AG09319 (cell line): ENCODE measurements at regions not wholly inside any gene's neighbourhood (a gene's known extent, or its start where the extent isn't known, plus 50 kb on each side); places are given as distances from the start of the nearest gene placed in this dataset.
"Not testable (repeated sequence)": the region's sequence is repeated elsewhere in the genome, so short reads cannot be mapped to it uniquely, and the experiment has no call there.

Experiments
- DNase-seq: peaks from one replicate; pipeline ENCODE4 v3.0.0-alpha.2; 2010; ENCODE audit warnings: low read depth; ENCODE audit errors: extremely low read depth
- TF ChIP-seq, protein P1 (sequence below): IDR thresholded peaks from 2 replicates; pipeline ENCODE4 v1.5.1; 2011; ENCODE audit warnings: low read depth, mild to moderate bottlenecking, inconsistent platforms, low read length, moderate library complexity

DNA sequence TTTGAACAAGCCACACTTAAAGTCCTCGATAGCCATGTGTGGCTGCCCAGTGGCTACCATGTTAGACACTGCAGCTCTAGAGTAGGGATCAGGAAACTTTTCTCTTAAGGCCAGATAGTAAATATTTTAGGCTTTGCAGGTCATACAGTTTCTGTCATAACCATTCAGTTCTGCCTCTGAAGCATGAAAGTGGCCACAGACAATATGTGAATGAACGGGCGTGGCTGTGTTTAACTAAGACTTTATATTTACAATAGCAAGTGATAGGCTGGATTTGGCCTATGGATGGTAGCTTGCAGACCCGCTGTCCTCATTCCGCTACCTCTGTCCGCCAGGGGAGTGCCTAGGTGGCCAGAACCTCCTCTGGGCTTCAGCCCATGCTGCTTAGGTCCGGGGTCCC, 204.6 kb downstream of the LIPI start:
- DNase-seq, result not testable (repeated sequence)

DNA sequence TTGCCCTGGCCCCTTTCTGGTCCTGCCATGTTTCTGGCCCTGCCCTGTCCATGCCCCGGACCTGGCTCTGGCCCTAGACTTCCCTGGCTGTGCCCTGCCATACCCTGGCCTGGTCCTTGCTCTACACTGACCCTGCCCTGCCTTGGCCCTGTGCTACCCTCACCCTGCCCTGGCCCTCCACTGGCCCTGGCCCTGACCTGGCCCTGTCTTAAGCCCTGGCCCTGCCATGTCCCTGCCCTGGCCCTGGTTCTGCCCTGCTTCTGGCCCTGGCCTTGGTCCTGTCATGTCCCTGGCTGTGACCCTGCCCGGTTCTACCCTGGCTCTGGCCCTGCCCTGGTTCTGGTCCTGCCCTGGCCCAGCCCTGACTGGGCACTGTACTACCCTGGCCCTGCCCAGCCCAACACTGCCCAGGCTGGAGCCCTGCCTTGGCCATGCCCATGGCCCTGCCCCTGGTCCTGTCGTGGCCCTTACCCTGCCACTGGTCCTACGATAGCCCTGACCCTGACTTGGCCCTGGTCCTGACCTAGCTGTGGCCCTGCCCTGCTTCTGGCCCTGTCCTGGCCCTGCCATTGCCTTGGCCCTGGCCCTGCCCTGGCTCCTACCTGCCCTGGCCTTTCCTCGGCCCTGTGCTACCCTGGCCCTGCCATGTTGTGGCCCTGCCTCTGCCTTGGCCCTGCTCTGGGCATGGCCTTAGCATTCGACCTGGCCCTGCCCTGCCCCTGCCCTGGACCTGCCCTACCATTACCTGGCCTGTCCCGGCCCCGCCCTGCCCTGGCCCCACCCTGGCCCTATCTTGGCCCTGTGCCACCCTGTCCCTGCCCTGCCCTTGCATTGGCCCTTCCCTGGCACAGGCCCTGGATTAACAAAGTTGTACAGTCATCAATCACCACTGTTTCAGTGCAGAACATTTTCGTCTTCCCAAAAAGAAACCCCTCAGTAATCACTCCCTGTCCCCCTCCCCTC, 223.5 kb downstream of the LIPI start:
- not testable (repeated sequence) for DNase-seq

DNA sequence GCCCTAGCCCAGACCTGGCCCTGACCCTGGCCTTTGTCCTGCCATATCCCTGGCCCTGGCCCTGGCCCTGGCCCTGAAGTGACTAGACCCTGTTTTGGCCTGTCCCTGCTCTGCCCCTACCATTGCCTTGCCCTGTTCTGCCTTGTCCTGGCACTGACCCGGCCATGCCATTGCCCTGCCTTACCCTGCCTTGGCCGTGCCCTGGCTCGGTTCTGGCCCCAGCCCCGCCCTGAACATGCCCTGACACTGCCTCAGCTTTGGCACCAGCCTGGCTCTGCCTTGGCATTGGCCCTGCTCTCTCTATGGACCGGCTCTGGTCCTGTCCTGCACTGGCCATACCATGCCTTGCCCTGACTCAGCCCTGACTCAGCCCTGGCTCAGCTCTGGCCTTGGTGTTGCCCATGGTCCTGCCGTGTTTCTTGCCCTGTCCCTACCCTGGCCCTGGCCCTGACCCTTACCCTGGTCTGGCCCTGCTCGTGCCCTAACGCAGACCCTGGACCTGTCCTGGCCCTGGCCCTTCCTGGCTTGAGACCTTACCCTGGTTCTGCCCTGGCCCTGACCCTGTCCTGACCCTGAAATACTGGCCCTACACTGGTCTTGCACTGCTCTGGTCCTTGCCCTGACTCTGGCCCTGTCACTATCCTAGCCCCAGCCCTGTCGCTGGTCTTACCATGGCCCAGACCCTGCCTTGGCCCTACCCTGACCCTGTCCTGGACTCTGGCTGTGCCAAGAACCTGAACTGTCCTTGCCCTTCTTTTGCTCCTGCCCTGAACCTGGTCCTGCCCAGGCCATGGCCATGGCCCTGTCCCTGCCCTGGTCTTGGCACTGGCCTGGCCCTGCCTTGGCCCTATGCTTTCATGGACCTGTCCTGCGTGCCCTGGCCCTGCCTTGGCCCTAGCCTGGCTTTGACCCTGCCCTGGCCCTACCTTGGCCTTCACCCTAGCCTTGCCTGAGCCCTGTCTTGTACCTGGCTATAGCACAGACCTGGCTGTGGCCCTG, 224.6 kb downstream of the LIPI start:
- not testable (repeated sequence) for DNase-seq

DNA sequence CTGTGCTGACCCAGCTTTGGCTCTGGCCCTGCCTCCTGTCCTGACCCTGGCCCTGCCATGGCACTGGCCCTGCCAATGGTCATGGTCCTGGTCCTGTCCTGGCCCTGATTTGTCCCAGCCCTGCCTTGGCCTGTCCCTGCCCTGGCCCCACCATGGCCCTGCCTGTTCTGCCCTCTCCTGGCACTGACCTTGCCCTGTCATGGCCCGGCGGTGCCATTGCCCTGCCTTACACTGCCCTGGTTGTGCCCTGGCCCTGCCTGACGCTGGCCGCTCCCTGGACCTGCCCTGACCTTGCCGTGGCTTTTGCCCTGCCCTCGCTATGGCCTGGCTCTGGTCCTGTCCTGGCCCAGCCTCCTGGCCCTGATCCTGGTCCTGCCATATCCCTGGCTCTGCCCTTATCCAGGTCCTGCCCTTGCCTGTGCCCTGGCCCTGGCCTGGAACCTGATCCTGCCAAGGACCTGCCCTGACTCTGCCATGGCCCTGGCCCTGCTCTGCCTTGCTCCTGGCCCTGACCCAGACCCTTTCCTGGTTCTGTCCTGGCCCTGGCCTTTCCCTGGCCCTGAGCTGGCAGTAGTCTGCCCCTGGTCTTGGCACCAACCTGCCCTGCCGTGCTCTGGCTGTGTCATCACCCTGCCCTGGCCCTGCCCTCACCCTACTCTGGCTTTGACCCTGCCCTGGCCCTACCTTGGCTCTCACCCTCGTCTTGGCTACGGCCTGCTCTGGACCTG, 225.5 kb downstream of the LIPI start:
- not testable (repeated sequence) for DNase-seq

DNA sequence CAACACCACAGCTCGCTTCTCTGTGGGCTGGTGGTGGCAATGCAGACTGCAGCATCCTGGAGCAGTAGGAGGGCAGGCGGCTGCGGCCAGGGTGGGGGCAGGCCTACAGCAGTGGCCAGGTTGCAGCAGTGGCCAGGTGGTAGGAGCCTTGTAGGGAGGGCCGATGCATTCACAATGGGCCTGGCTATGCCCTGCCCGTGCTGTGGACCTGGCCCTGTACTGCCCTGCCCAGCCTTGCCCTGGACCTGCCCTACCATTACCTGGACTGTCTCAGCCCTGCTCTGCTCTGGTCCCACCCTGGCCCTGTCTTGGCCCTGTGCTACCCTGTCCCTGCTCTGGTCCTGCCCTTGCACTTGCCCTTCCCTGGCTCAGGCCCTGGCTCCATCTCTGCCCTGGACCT, 226.0 kb downstream of the LIPI start:
- DNase-seq, result not testable (repeated sequence)

DNA sequence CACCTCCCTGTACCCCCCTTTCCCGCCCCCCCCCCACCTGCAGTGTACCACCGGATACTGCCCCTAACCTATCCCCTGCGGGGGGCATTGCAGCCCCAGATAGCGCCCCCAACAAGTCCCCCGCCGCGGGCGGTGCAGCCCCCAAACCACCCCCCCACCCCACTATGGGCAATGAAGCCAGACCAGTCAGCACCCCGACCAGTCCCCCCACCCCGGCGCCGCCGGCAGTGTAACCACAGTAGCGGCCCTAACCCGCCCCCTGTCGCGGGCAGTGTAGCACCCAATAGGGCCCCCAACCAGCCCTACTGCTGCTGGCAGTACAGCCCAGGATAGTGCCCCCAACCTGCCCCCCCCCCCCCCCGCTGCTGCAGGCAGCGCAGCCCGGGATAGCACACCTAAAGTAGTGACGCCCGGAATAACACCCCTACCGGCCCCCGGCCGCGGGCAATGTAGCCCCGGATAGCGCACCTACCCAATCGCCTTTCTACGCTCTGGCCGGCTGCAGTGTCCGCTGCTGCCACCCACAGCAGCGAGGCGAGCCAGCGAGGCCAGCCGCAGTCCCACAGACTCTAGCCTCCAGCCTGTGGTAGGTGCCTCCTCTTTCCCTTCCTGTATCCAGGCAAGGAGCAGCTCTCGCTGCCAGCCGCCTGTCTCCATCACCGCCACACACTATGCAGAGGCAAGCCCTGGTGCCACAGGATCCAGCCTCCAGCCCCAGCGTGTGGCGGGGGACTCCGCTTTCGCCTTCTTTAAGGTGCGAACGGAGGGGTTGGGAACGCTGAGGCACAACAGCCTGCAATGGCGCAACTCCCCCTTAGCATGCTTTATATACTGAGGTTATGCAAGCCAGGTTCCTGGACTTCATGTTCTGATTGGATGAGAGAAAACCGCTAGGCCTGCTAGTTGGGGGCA, 229.3 kb downstream of the LIPI start:
- not testable (repeated sequence) for DNase-seq

DNA sequence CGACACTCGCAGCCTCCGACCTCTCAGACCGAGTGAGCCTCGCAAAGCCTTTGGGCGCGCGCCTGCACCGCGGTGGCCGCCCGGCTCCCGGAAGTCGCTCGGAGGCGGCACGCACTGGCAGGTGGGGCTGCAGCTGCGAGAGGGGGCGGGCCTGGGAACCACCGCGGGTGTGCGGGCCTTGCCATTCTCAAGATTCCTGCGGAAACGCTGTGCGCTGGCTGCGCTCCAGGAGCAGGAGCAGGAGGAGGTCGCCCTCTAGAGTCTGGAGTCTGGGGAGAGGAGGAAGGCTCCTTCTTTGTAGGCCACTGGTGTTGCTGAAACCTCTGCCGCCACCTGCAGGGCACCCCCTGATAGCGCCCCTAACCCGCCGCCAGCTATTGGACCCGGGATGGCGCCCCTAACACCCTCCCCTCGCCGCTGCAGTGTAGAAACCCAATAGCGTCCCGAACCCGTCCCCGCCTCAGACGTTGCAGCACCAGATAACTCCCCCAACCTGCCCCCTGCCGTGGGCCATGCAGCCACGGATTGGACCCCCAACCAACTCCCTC, 230.6 kb downstream of the LIPI start:
- not testable (repeated sequence) for DNase-seq

DNA sequence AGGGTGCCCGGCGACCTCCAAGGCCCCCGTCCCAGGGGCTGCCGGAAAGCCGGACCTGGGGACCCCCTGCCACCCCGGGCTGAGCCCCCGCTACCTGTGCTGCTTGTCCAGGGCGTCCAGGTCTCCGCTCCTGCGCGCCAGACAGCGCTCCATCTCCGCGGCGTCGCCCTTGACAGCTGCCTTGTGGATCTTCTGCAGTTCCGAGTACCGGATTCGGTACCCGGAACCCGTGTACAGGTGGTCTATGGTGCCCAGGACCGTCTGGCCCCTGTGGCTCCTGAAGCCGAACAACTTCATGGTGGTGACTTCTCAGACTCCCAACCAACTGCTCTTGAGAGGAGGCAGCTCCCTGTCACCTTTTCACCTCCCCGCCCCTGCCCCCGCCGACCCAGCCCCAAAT, 231.1 kb downstream of the LIPI start:
- DNase-seq, result not testable (repeated sequence)

DNA sequence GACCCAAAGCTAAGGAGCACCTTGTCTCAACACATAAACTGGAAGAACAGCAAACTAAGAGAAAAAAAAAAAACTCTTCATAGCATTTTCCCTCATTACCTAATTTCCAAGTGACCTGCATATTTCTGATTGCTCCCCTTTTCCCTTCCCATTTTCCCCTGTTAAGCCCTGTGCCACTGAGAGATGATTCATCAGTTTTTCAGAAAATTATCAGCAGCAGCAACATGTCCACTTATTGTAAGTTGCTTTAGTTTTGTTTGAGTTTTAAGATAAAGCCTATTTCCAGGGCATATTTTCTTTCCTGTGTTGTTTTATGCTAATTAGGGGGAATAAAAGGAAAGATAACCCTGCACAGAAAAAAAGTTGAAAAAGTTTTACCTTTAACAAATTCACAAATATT, 236.2 kb downstream of the LIPI start:
- DNase-seq, result not testable (repeated sequence)

DNA sequence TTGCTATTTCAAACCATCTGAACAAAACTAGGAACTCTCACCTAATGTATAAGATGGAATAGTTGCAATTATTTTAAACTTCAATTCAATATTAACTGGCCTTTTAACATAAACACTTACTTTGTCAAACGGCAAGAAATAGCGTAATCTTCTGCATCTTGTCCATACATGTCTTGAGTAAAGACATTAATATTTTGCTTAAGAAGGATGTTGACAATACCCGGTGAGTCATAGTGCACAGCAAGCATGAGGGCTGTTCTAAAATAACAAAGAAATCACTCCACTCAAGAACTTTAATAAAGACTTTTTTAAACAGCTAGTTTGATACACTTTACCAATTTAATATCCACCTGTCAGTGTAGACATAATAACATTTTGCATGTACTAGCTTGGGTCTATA, 240.9 kb downstream of the LIPI start:
- DNase-seq, result not testable (repeated sequence)

DNA sequence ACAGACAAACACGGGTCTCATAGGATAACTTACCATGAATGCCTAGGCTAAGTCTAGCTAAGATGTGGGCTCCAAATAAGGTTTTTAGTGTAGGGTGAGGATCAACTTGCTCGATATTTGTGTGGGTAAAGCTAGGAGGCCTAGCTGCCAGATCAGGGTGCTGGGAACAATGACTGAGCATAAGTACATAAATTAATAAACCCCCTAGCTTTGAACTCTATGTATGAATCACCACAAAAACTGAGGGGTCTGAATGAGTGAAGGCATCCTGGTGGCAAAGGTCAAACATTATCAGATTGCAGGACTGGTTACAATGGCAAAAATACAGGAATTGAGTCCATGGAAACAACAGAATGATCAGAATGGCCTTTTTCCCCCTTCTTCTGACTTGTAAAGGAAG, 241.8 kb downstream of the LIPI start:
- not testable (repeated sequence) for DNase-seq

DNA sequence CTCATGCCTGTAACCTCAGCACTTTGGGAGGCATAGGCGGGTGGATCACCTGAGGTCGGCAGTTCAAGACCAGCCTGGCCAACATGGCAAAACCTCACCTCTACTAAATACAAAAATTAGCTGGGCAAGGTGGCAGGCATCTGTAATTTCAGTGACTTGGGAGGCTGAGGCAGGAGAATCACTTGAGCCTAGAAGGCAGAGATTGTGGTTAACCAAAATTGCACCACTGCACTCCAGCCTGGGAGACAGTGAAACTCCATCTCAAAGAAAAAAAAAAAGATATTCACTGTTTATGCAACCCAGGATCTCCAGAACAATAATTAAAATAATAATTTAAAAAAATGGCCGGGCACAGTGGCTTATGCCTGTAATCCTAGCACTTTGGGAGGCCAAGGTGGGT, 247.5 kb downstream of the LIPI start:
- DNase-seq, result not testable (repeated sequence)

DNA sequence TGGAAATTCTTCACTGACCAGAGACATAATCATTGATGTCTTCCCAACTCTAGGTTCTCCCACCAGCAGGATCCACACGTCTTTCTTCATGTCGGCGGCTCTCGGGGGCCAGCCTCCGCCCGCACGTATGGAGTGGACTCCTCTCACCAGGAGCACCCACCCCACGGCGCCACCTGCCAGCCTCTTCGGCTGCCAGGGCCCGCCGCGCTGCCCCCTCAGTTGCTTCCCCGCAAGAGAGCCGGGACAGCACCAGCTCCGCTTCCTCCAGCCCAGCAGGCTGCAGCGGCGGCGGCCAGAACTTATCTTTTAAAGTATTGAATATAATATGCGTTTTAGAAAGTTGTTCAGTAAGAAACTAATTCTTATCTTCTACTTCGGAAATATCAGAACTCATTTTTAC, 273.5 kb downstream of the LIPI start:
- DNase-seq, result no peak
- TF ChIP-seq, protein P1, sequence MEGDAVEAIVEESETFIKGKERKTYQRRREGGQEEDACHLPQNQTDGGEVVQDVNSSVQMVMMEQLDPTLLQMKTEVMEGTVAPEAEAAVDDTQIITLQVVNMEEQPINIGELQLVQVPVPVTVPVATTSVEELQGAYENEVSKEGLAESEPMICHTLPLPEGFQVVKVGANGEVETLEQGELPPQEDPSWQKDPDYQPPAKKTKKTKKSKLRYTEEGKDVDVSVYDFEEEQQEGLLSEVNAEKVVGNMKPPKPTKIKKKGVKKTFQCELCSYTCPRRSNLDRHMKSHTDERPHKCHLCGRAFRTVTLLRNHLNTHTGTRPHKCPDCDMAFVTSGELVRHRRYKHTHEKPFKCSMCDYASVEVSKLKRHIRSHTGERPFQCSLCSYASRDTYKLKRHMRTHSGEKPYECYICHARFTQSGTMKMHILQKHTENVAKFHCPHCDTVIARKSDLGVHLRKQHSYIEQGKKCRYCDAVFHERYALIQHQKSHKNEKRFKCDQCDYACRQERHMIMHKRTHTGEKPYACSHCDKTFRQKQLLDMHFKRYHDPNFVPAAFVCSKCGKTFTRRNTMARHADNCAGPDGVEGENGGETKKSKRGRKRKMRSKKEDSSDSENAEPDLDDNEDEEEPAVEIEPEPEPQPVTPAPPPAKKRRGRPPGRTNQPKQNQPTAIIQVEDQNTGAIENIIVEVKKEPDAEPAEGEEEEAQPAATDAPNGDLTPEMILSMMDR, result no peak

DNA sequence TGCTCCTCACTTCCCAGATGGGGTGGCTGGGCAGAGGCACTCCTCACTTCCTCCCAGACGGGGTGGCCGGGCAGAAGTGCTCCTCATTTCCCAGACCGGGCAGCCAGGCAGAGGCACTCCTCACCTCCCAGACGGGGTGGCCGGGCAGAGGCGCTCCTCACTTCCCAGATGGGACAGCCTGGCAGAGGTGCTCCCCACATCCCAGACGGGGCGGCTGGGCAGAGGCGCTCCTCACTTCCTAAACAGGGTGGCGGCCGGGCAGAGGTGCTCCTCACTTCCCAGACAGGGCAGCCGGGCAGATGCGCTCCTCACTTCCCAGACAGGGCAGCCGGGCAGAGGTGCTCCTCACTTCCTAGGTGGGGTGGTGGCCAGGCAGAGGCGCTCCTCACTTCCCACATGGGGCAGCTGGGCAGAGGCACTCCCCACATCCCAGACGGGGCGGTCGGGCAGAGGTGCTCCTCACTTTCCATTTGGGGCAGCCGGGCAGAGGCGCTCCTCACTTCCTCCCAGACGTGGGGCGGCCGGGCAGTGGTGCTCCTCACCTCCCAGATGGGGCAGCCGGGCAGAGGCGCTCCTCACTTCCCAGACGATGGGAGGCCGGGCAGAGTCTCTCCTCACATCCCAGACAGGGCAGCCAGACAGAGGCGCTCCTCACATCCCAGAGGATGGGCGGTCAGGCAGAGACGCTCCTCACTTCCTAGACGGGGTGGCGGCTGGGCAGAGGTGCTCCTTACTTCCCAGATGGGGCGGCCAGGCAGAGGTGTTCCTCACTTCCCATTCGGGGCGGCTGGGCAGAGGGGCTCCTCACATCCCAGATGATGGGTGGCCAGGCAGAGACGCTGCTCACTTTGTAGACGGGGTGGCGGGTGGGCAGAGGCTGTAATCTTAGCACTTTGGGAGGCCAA, 274.5 kb downstream of the LIPI start:
- not testable (repeated sequence) for DNase-seq

DNA sequence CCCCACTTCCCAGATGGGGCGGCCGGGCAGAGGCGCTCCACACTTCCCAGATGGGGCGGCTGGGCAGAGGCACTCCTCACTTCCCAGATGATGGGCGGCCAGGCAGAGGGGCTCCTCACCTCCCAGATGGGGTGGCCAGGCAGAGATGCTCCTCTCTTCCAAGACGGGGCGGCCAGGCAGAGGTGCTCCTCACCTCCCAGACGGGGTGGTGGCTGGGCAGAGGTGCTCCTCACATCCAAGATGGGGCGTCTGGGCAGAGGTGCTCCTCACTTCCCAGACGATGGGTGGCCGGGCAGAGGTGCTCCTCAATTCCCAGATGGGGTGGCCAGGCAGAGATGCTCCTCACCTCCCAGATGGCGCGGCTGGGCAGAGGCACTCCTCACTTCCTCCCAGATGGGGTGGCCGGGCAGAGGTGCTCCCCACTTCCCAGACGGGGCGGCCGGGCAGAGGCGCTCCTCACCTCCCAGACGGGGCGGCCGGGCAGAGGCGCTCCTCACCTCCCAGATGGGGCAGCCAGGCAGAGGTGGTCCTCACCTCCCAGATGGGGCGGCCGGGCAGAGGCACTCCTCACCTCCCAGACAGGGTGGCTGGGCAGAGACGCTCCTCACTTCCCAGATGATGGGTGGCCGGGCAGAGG, 275.2 kb downstream of the LIPI start:
- DNase-seq, result not testable (repeated sequence)

DNA sequence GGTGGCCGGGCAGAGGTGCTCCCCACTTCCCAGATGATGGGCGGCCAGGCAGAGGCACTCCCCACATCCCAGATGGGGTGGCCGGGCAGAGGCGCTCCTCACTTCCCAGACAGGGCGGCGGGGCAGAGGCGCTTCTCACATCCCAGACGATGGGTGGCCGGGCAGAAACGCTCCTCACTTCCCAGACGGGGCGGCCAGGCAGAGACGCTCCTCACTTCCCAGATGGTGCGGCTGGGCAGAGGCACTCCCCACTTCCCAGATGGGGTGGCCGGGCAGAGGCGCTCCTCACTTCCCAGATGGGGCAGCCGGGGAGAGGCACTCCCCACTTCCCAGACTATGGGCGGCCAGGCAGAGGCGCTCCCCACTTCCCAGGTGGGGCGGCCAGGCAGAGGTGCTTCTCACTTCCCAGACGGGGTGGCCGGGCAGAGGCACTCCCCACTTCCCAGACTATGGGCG, 275.8 kb downstream of the LIPI start:
- not testable (repeated sequence) for DNase-seq
